HCT116 (cell line): ENCODE measurements at regions not wholly inside any gene's neighbourhood (a gene's known extent, or its start where the extent isn't known, plus 50 kb on each side); places are given as distances from the start of the nearest gene placed in this dataset.

Source experiments
- ATAC-seq: fragments of 200-7000 bp; cut with Tn5 transposase; 2 replicates; pipeline ENCODE4 v1.9.1; 2020; ENCODE audit warnings: mild to moderate bottlenecking, moderate library complexity
- BruUV-seq: library from RNA; stranded (reverse); fragments of 400-500 nt; replicated peaks from 2 replicates; lab custom pipeline; 2021; lab: Mats Ljungman, UMichigan
- CTCF ChIA-PET: fragments of 300-600 bp; sonication (Branson Sonifier 250); formaldehyde crosslinking; loops from one replicate; lab custom pipeline; 2021; ENCODE audit warnings: antibody characterized with exemption; lab: Charles Lee
- POLR2A ChIA-PET: fragments of 300-600, 350-600 bp; sonication (Branson Sonifier 250); formaldehyde crosslinking; loops from one replicate; lab custom pipeline; 2021; ENCODE audit warnings: antibody characterized with exemption; lab: Charles Lee
- RAD21 ChIA-PET, 2 experiments: fragments of 300-600 bp; sonication (Branson Sonifier 250); formaldehyde crosslinking; loops; one replicate each; lab custom pipeline; 2023; ENCODE audit warnings: low total read pairs in 2 of 2; ENCODE audit not compliant: uncharacterized antibody in 2 of 2, unreplicated experiment in 2 of 2, low non-redundant PET in 1 of 2; lab: Charles Lee
- DNase-seq: peaks from one replicate; pipeline ENCODE4 v3.0.0-alpha.2; 2010; ENCODE audit warnings: low read depth, low spot score
- H2AFZ ChIP-seq: fragments of 200-600 bp; shearing (Covaris generic), sonication (generic); 2 replicates; pipeline ENCODE4 v1.6.1; 2017; ENCODE audit warnings: low read depth, mixed run types, mixed read lengths, antibody characterized with exemption, low read length; ENCODE audit not compliant: poor library complexity, severe bottlenecking
- H3K27ac ChIP-seq: 2 replicates; pipeline ENCODE4 v1.5.1; 2012; ENCODE audit warnings: low read depth, low read length
- H3K27me3 ChIP-seq: fragments of 200-600 bp; sonication (generic); 2 replicates; pipeline ENCODE4 v1.6.1; 2016; ENCODE audit warnings: mixed run types, low read length, mixed read lengths; ENCODE audit not compliant: insufficient read depth
- H3K36me3 ChIP-seq, 2 experiments: fragments of 200-500 bp in 1 of 2; fragments of 200-600 bp in 1 of 2; sonication (Bioruptor generic) in 1 of 2; sonication (generic) in 1 of 2; 2 replicates each; pipeline versions ENCODE4 v1.5.1 to v1.6.1; 2014 to 2016; ENCODE audit warnings: low read length in 2 of 2, inconsistent platforms in 1 of 2, mixed read lengths in 1 of 2, mixed run types in 1 of 2; ENCODE audit not compliant: insufficient read depth in 2 of 2, control insufficient read depth in 1 of 2
- H3K4me1 ChIP-seq, 2 experiments: fragments of 200-600 bp in 1 of 2; sonication (generic) in 1 of 2; 2 replicates each; pipeline versions ENCODE4 v1.5.1 to v1.6.1; 2012 to 2017; ENCODE audit warnings: low read length in 2 of 2, inconsistent platforms in 1 of 2, mild to moderate bottlenecking in 1 of 2, mixed read lengths in 1 of 2, mixed run types in 1 of 2, moderate library complexity in 1 of 2; ENCODE audit not compliant: insufficient read depth in 2 of 2, control insufficient read depth in 1 of 2
- H3K4me2 ChIP-seq: fragments of 200-600 bp; sonication (generic); 2 replicates; pipeline ENCODE4 v1.6.1; 2017; ENCODE audit warnings: mixed run types, low read length, mixed read lengths
- H3K4me3 ChIP-seq, 2 experiments: fragments of 200-600 bp in 1 of 2; sonication (generic) in 1 of 2; replicated peaks in 1 of 2; 2 replicates each; pipeline ENCODE4 v1.5.1; 2011 to 2016; ENCODE audit warnings: low read length in 2 of 2, control low read depth in 1 of 2, low read depth in 1 of 2, mild to moderate bottlenecking in 1 of 2, mixed read lengths in 1 of 2, mixed run types in 1 of 2
- H3K79me2 ChIP-seq: fragments of 200-600 bp; sonication (generic); 2 replicates; pipeline ENCODE4 v1.6.1; 2017; ENCODE audit warnings: mild to moderate bottlenecking, mixed run types, low read length, moderate library complexity, mixed read lengths; ENCODE audit not compliant: insufficient read depth
- H3K9ac ChIP-seq: fragments of 200-600 bp; sonication (generic); 2 replicates; pipeline ENCODE4 v1.6.1; 2016; ENCODE audit warnings: low read length, mixed read lengths
- H3K9me2 ChIP-seq: fragments of 200-600 bp; sonication (generic), shearing (Covaris generic); 2 replicates; pipeline ENCODE4 v1.6.1; 2017; ENCODE audit warnings: mixed run types, mild to moderate bottlenecking, moderate library complexity; ENCODE audit not compliant: insufficient read depth
- H3K9me3 ChIP-seq, 2 experiments: fragments of 200-500 bp in 1 of 2; fragments of 200-600 bp in 1 of 2; sonication (Bioruptor generic) in 1 of 2; sonication (generic) in 1 of 2; 2 replicates each; pipeline ENCODE4 v1.6.1; 2014 to 2017; ENCODE audit warnings: low read length in 2 of 2, mixed read lengths in 2 of 2, inconsistent platforms in 1 of 2, low read depth in 1 of 2, mild to moderate bottlenecking in 1 of 2, mixed run types in 1 of 2, moderate library complexity in 1 of 2; ENCODE audit not compliant: control insufficient read depth in 1 of 2, insufficient read depth in 1 of 2
- H4K20me1 ChIP-seq: fragments of 200-600 bp; sonication (generic), shearing (Covaris generic); 2 replicates; pipeline ENCODE4 v1.6.1; 2017; ENCODE audit warnings: mixed run types, mild to moderate bottlenecking, moderate library complexity; ENCODE audit not compliant: insufficient read depth
- CEBPB ChIP-seq: IDR thresholded peaks from 2 replicates; pipeline ENCODE4 v1.6.1; 2012; ENCODE audit warnings: low read depth
- CTCF ChIP-seq, 3 experiments: fragments of 200-600 bp in 1 of 3; sonication (generic) in 1 of 3; IDR thresholded peaks in 2 of 3; conservative IDR thresholded peaks in 1 of 3; 2 replicates each; pipeline ENCODE4 v1.5.1; 2012 to 2017; ENCODE audit warnings: low read depth in 2 of 3, low read length in 2 of 3, antibody characterized with exemption in 1 of 3, borderline replicate concordance in 1 of 3, control low read depth in 1 of 3, mild to moderate bottlenecking in 1 of 3, mixed read lengths in 1 of 3, mixed run types in 1 of 3, moderate library complexity in 1 of 3; ENCODE audit not compliant: insufficient read depth in 1 of 3
- EGR1 ChIP-seq: IDR thresholded peaks from 2 replicates; pipeline ENCODE4 v1.6.1; 2012; ENCODE audit warnings: low read depth
- ELF1 ChIP-seq: IDR thresholded peaks from 2 replicates; pipeline ENCODE4 v1.6.1; 2012; ENCODE audit warnings: low read depth, borderline replicate concordance
- EZH2 ChIP-seq: fragments of 200-600 bp; sonication (generic); IDR thresholded peaks from 2 replicates; pipeline ENCODE4 v1.6.1; 2017; ENCODE audit warnings: antibody characterized with exemption, mixed run types
- EZH2phosphoT487 ChIP-seq: fragments of 200-600 bp; IDR thresholded peaks from 2 replicates; pipeline ENCODE4 v1.6.1; 2018; ENCODE audit warnings: antibody characterized with exemption, borderline replicate concordance
- FOSL1 ChIP-seq: IDR thresholded peaks from 2 replicates; pipeline ENCODE4 v1.6.1; 2012; ENCODE audit warnings: low read depth
- JUND ChIP-seq: IDR thresholded peaks from 2 replicates; pipeline ENCODE4 v1.6.1; 2012
- MAX ChIP-seq: IDR thresholded peaks from 2 replicates; pipeline ENCODE4 v1.6.1; 2012
- POLR2A ChIP-seq: IDR thresholded peaks from 2 replicates; pipeline ENCODE4 v1.7.0; 2011; ENCODE audit warnings: borderline replicate concordance; ENCODE audit not compliant: insufficient read depth, insufficient read length; ENCODE audit errors: extremely low read depth
- RAD21 ChIP-seq: IDR thresholded peaks from 2 replicates; pipeline ENCODE4 v1.6.1; 2012; ENCODE audit warnings: low read depth, mild to moderate bottlenecking
- REST ChIP-seq: IDR thresholded peaks from 2 replicates; pipeline ENCODE4 v1.6.1; 2012; ENCODE audit warnings: low read depth
- SIN3A ChIP-seq: IDR thresholded peaks from 2 replicates; pipeline ENCODE4 v1.6.1; 2012; ENCODE audit warnings: low read depth
- SRF ChIP-seq: IDR thresholded peaks from 2 replicates; pipeline ENCODE4 v1.6.1; 2012; ENCODE audit warnings: low read depth
- TCF7L2 ChIP-seq: IDR thresholded peaks from 2 replicates; pipeline ENCODE4 v1.7.0; 2011; ENCODE audit warnings: borderline replicate concordance, inconsistent platforms; ENCODE audit not compliant: insufficient read depth, insufficient read length; ENCODE audit errors: extremely low read depth
- YY1 ChIP-seq: IDR thresholded peaks from 2 replicates; pipeline ENCODE4 v1.6.1; 2011; ENCODE audit warnings: low read length, low read depth, moderate library complexity, mild to moderate bottlenecking; ENCODE audit not compliant: insufficient replicate concordance; ENCODE audit errors: extremely low read depth
- ZBTB33 ChIP-seq: IDR thresholded peaks from 2 replicates; pipeline ENCODE4 v1.6.1; 2011; ENCODE audit warnings: mild to moderate bottlenecking, low read length, moderate library complexity; ENCODE audit not compliant: insufficient replicate concordance; ENCODE audit errors: extremely low read depth
- ZFX ChIP-seq: fragments of 450-650 bp; IDR thresholded peaks from 2 replicates; pipeline ENCODE4 v1.6.1; 2017
- ZNF274 ChIP-seq: fragments of 200-500 bp; sonication (Bioruptor generic); IDR thresholded peaks from 2 replicates; pipeline ENCODE4 v1.6.1; 2014; ENCODE audit warnings: mild to moderate bottlenecking, low read depth, low read length, inconsistent platforms
- intact Hi-C: fragments of 100-400 bp; cut with micrococcal nuclease; formaldehyde crosslinking; loops from 2 replicates; pipeline ENCODE4 v1.10.0; 2022

- BruUV-seq = no TSS peak
- H3K79me2 ChIP-seq = no peaks in the 10 kb centered on the region
- TF ChIP-seq ELF1 = no peak
- TF ChIP-seq ZFX = no peak
- no peak for TF ChIP-seq ZNF274
- no peak for TF ChIP-seq SIN3A
- TF ChIP-seq SRF = no peak
- no peak for TF ChIP-seq ZBTB33
- TF ChIP-seq JUND = no peak
- TF ChIP-seq FOSL1 = no peak
- no peak for TF ChIP-seq EGR1
- TF ChIP-seq POLR2A = no peak
- TF ChIP-seq CTCF (IDR thresholded peaks at IDR 0.05 in 2 of 3, conservative IDR thresholded peaks at IDR 0.05 in 1 of 3; ENCODE audit: borderline replicate concordance in 1 of 3, insufficient read depth in 1 of 3, low read depth in 2 of 3, low read length in 2 of 3) = no peak
- TF ChIP-seq EZH2phosphoT487 = no peak
- TF ChIP-seq EZH2 = no peak
- no peak for TF ChIP-seq REST
- TF ChIP-seq YY1 = no peak
- no peak for TF ChIP-seq CEBPB
- TF ChIP-seq TCF7L2 = no peak
- no peak for TF ChIP-seq RAD21
- TF ChIP-seq MAX = no peak
- TF ChIP-seq, all 23 proteins: peak for 0
- Histone ChIP-seq H3K27me3 (no peaks in the 10 kb centered on the region), H3K4me3 (no peak overlapping the region), H4K20me1 (no peaks in the 10 kb centered on the region), H3K36me3 (no peaks in the 10 kb centered on the region), H3K4me2 (no peak overlapping the region), H2AFZ (no peak overlapping the region), H3K27ac (no peak overlapping the region), H3K9me3 (no peaks in the 10 kb centered on the region), H3K4me1 (no peaks in the 10 kb centered on the region), H3K9me2 (no peaks in the 10 kb centered on the region), H3K9ac (no peak overlapping the region)
- intact Hi-C loops = no loop called here
- POLR2A ChIA-PET = no interaction called here
- CTCF ChIA-PET = no interaction called here
- ATAC-seq (no peak), DNase-seq (no peak)
- RAD21 ChIA-PET = no interaction called here
Observed at GRCh38 chr6:16841241-16841640, 80.0 kb upstream of the ATXN1 start.
